ENCODE measurements at regions not wholly inside any gene's neighbourhood (a gene's known extent, or its start where the extent isn't known, plus 50 kb on each side); places are given as distances from the start of the nearest gene placed in this dataset.

DNA sequence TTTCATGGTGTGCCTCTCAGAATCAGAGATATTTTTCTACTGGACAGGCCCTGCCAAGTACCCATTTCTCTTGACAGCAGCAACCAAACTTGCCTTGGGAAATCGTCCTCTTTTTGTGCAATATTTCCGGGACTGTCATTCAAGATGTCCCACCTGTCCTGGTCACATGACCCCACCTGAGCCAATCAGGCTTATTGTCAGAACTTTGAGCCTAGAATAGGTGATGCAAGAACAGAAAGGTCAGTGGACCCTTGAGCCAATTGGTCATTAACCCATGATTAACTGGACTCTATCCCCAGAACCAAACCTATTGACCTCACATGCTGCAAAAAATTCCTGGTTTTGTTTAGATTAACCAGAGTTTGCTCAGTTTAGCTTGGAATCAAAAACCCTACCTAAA lies 108.3 kb upstream of the TOP1 start:
- no peaks in the 10 kb centered on the region for H3K9me3 ChIP-seq (ENCODE audit: control insufficient read depth, low read length)
- TF ChIP-seq CTCF (conservative IDR thresholded peaks at IDR 0.05), result no peak
- no peaks in the 10 kb centered on the region for H3K27me3 Mint-ChIP-seq (ENCODE audit: insufficient read depth)
- H3K36me3 Mint-ChIP-seq (ENCODE audit: low read depth), result no peaks in the 10 kb centered on the region
- peaks cover 3% of the 10 kb centered on the region for H3K9me3 Mint-ChIP-seq
- H3K4me1 Mint-ChIP-seq, result no peaks in the 10 kb centered on the region
- no peak overlapping the region for H3K27ac Mint-ChIP-seq
- DNase-seq, result no peak
- H3K4me1 ChIP-seq (ENCODE audit: control insufficient read depth, insufficient read depth, low read length), result no peaks in the 10 kb centered on the region
- no peak overlapping the region for H3K27ac ChIP-seq (ENCODE audit: low read depth, low read length)
- no peaks in the 10 kb centered on the region for H3K36me3 ChIP-seq (ENCODE audit: control insufficient read depth, insufficient read depth, low read length)
- no peak overlapping the region for H3K9ac ChIP-seq (ENCODE audit: extremely low read depth, low read length, poor library complexity, severe bottlenecking)
- no peak overlapping the region for H3K4me3 Mint-ChIP-seq
- no peaks in the 10 kb centered on the region for H3K27me3 ChIP-seq (ENCODE audit: control insufficient read depth, insufficient read depth, low read length, poor library complexity, severe bottlenecking)
- WGBS, 2 experiments (ENCODE audit: insufficient coverage in 1 of 2, insufficient read length in 1 of 2), result 89% methylated on average over 2 of the region's 2 CpGs; no CpG with 5 or more reads in 1 of the 2 experiments
- no peak overlapping the region for H3K4me3 ChIP-seq (ENCODE audit: low read length)

- H3K27ac Mint-ChIP-seq, result no peak overlapping the region
- no peaks in the 10 kb centered on the region for H3K36me3 Mint-ChIP-seq (ENCODE audit: low read depth)
- H3K27me3 ChIP-seq (ENCODE audit: control insufficient read depth, insufficient read depth, low read length, poor library complexity, severe bottlenecking), result no peaks in the 10 kb centered on the region
- H3K4me3 Mint-ChIP-seq, result no peak overlapping the region
- TF ChIP-seq CTCF (conservative IDR thresholded peaks at IDR 0.05), result no peak
- 90 to 95% methylated on average over 2 to 3 of the region's 3 CpGs for WGBS, 2 experiments (ENCODE audit: insufficient coverage in 1 of 2, insufficient read length in 1 of 2)
- H3K36me3 ChIP-seq (ENCODE audit: control insufficient read depth, insufficient read depth, low read length), result no peaks in the 10 kb centered on the region
- H3K4me1 Mint-ChIP-seq, result no peaks in the 10 kb centered on the region
- H3K4me3 ChIP-seq (ENCODE audit: low read length), result no peak overlapping the region
- H3K9ac ChIP-seq (ENCODE audit: extremely low read depth, low read length, poor library complexity, severe bottlenecking), result no peak overlapping the region
- H3K27me3 Mint-ChIP-seq (ENCODE audit: insufficient read depth), result no peaks in the 10 kb centered on the region
- no peak overlapping the region for H3K27ac ChIP-seq (ENCODE audit: low read depth, low read length)
- no peaks in the 10 kb centered on the region for H3K4me1 ChIP-seq (ENCODE audit: control insufficient read depth, insufficient read depth, low read length)
- no peaks in the 10 kb centered on the region for H3K9me3 ChIP-seq (ENCODE audit: control insufficient read depth, low read length)
- peaks cover 3% of the 10 kb centered on the region for H3K9me3 Mint-ChIP-seq
- DNase-seq, result no peak
Observed at GRCh38 chr20:40922865-40923264, 105.8 kb upstream of the TOP1 start.

DNA sequence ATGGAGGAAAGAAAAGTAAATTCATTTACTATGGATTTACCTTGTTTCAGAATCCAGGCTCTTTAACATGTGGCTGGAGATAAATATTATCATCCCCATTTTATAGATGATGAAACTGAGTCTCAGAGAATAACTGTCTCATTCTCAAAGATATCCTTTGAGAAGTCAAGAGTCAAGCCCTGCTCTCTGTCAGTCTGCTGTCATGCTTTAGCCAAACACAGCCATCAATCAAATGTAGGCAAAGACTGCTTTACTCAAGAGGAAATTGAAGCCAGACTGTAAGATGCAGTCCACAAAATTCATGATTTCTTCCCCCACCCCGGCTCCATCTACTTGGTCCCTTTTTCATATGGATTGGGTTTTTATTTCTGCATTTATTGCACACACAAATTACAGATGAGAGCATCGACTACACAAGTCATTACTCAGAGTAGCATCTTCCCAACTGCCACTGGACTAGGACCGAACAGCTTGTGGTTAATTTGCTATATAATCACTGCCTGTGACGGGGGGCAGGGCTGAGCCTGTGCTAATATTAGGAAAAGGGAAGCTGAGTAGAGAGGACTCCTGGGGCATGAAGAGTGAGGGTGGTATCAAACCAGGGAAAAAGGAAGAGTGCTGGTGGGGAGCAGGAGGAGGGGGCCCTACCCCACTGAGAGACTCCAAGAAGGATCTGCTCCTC lies 102.7 kb upstream of the TOP1 start:
- Histone ChIP-seq H3K27me3 (ENCODE audit: control insufficient read depth, insufficient read depth, low read length, poor library complexity, severe bottlenecking) (no peaks in the 10 kb centered on the region), H3K4me3 (ENCODE audit: low read length) (no peak overlapping the region), H3K4me1 (ENCODE audit: control insufficient read depth, insufficient read depth, low read length) (no peaks in the 10 kb centered on the region), H3K9ac (ENCODE audit: extremely low read depth, low read length, poor library complexity, severe bottlenecking) (no peak overlapping the region), H3K36me3 (ENCODE audit: control insufficient read depth, insufficient read depth, low read length) (no peaks in the 10 kb centered on the region), H3K27ac (ENCODE audit: low read depth, low read length) (no peak overlapping the region), H3K9me3 (ENCODE audit: control insufficient read depth, low read length) (no peaks in the 10 kb centered on the region)
- DNase-seq, result no peak
- 88 to 90% methylated on average over 1 to 4 of the region's 4 CpGs for WGBS, 2 experiments (ENCODE audit: insufficient coverage in 1 of 2, insufficient read length in 1 of 2)
- peaks cover 2% of the 10 kb centered on the region for H3K9me3 Mint-ChIP-seq
- H3K36me3 Mint-ChIP-seq (ENCODE audit: low read depth), result no peaks in the 10 kb centered on the region
- no peak overlapping the region for H3K4me3 Mint-ChIP-seq
- no peak for TF ChIP-seq CTCF (conservative IDR thresholded peaks at IDR 0.05)
- H3K27me3 Mint-ChIP-seq (ENCODE audit: insufficient read depth), result no peaks in the 10 kb centered on the region
- H3K4me1 Mint-ChIP-seq, result no peaks in the 10 kb centered on the region
- no peak overlapping the region for H3K27ac Mint-ChIP-seq
